Sigmoid colon (tissue), 4 donors: ENCODE measurements at regions not wholly inside any gene's neighbourhood (a gene's known extent, or its start where the extent isn't known, plus 50 kb on each side); places are given as distances from the start of the nearest gene placed in this dataset.

Experiments
- EP300 ChIP-seq, 4 donors: sonication (generic); formaldehyde crosslinking; IDR thresholded peaks; one replicate each; pipeline ENCODE4 v1.6.1; 2017; ENCODE audit warnings: antibody characterized with exemption in 4 of 4
- POLR2A ChIP-seq, 2 donors: fragments of 450-650 bp; IDR thresholded peaks; one replicate each; pipeline ENCODE4 v1.6.1; 2016; ENCODE audit warnings: antibody characterized with exemption in 2 of 2, mild to moderate bottlenecking in 2 of 2, moderate library complexity in 2 of 2
- POLR2AphosphoS5 ChIP-seq, 4 donors: sonication (generic); formaldehyde crosslinking; IDR thresholded peaks; one replicate each; pipeline ENCODE4 v1.6.1; 2017; ENCODE audit warnings: antibody characterized with exemption in 4 of 4
- TF ChIP-seq, protein P1 (sequence below), 4 experiments: fragments of 450-650 bp in 3 of 4; fragments of 200-600 bp in 1 of 4; IDR thresholded peaks; one replicate each; pipeline ENCODE4 v1.5.1; 2016 to 2019; ENCODE audit warnings: antibody characterized with exemption in 4 of 4, mild to moderate bottlenecking in 3 of 4, moderate library complexity in 2 of 4

DNA sequence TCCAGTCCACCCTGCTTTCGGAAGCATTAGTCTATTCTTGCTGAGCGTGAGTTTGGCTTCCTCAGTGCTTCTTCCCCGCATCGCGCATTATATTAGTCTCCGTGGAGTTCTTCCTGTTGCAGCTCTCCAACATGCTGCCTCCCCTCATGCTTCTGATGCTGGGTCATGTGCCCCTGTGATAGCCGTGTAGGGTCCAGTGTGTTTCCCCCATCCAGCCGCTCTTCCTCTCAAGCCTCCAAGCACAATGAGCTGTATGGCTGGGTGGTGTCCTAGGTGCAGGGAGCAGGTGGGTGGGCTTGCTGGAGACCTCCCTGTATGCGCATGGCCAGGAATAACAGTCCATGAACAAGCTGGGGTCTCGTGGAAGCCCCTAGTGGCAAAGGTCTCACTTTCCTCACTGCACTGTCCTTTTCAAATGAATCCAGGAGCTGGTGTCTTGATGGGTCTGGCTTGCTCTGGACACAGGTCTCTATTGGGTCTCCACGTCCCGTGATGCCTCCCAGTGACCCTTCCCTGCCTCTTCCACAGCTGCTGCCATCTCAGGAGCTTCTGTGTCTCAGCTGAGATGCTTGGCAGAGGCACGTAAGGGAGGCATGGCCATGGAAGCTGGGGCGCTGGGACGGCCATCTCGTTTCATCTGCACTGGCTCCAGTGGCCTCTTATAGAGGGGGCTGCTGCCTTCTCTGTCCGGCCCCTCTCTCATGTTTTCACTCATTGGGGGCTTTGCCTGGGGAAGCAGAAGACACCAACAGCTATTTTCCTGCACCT lies 54.8 kb upstream of the HDAC4 start:
- TF ChIP-seq EP300 (IDR thresholded peaks at IDR 0.05), result no peak
- TF ChIP-seq POLR2A (IDR thresholded peaks at IDR 0.05), result no peak
- TF ChIP-seq, protein P1, sequence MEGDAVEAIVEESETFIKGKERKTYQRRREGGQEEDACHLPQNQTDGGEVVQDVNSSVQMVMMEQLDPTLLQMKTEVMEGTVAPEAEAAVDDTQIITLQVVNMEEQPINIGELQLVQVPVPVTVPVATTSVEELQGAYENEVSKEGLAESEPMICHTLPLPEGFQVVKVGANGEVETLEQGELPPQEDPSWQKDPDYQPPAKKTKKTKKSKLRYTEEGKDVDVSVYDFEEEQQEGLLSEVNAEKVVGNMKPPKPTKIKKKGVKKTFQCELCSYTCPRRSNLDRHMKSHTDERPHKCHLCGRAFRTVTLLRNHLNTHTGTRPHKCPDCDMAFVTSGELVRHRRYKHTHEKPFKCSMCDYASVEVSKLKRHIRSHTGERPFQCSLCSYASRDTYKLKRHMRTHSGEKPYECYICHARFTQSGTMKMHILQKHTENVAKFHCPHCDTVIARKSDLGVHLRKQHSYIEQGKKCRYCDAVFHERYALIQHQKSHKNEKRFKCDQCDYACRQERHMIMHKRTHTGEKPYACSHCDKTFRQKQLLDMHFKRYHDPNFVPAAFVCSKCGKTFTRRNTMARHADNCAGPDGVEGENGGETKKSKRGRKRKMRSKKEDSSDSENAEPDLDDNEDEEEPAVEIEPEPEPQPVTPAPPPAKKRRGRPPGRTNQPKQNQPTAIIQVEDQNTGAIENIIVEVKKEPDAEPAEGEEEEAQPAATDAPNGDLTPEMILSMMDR (IDR thresholded peaks at IDR 0.05), result no peak
- TF ChIP-seq POLR2AphosphoS5 (IDR thresholded peaks at IDR 0.05), result no peak
